PC-9 (cell line): ENCODE measurements at regions not wholly inside any gene's neighbourhood (a gene's known extent, or its start where the extent isn't known, plus 50 kb on each side); places are given as distances from the start of the nearest gene placed in this dataset.
"Not testable (repeated sequence)": the region's sequence is repeated elsewhere in the genome, so short reads cannot be mapped to it uniquely, and the experiment has no call there.

ENCODE experiments used
- BruUV-seq: library from RNA; stranded (reverse); fragments of 400-500 nt; replicated peaks from 2 replicates; lab custom pipeline; 2021; lab: Mats Ljungman, UMichigan
- CTCF ChIA-PET: fragments of 300-600 bp; sonication (Branson Sonifier 250); formaldehyde crosslinking; loops from one replicate; lab custom pipeline; 2022; ENCODE audit warnings: antibody characterized with exemption; lab: Charles Lee
- POLR2A ChIA-PET: fragments of 300-600 bp; sonication (Branson Sonifier 250); formaldehyde crosslinking; loops from one replicate; lab custom pipeline; 2022; ENCODE audit warnings: antibody characterized with exemption; ENCODE audit not compliant: unreplicated experiment; lab: Charles Lee
- DNase-seq, 2 experiments: peaks; one replicate each; pipeline versions ENCODE4 v3.0.0 to v3.0.0-alpha.2; 2015 to 2022; ENCODE audit warnings: mixed read lengths in 1 of 2
- H2AFZ ChIP-seq: fragments of 200-600 bp; sonication (generic); 2 replicates; pipeline ENCODE4 v1.8.1; 2017; ENCODE audit warnings: antibody characterized with exemption
- H3F3A ChIP-seq: fragments of 200-600 bp; sonication (generic); 2 replicates; pipeline ENCODE4 v1.8.1; 2017; ENCODE audit warnings: antibody characterized with exemption, mild to moderate bottlenecking, low read depth; ENCODE audit not compliant: insufficient read depth
- H3K27ac ChIP-seq: fragments of 200-600 bp; sonication (generic); 2 replicates; pipeline ENCODE4 v1.6.1; 2016; ENCODE audit warnings: mixed run types
- H3K27me3 ChIP-seq: fragments of 200-600 bp; sonication (generic); 2 replicates; pipeline ENCODE4 v1.6.1; 2016; ENCODE audit warnings: low read depth, mixed run types; ENCODE audit not compliant: insufficient read depth
- H3K36me3 ChIP-seq: fragments of 200-600 bp; sonication (generic); 2 replicates; pipeline ENCODE4 v1.6.1; 2016; ENCODE audit warnings: low read depth, mixed run types
- H3K4me1 ChIP-seq: fragments of 200-600 bp; sonication (generic); replicated peaks from 2 replicates; pipeline ENCODE4 v1.6.1; 2016; ENCODE audit warnings: mixed run types; ENCODE audit not compliant: insufficient read depth
- H3K4me2 ChIP-seq: fragments of 200-600 bp; sonication (generic); 2 replicates; pipeline ENCODE4 v1.6.1; 2017; ENCODE audit warnings: mixed run types
- H3K4me3 ChIP-seq: fragments of 200-600 bp; sonication (generic); 2 replicates; pipeline ENCODE4 v1.6.1; 2016; ENCODE audit warnings: mixed run types
- H3K79me2 ChIP-seq: fragments of 200-600 bp; sonication (generic); 2 replicates; pipeline ENCODE4 v1.6.1; 2017; ENCODE audit warnings: low read depth, mixed run types
- H3K9me2 ChIP-seq: fragments of 200-600 bp; sonication (generic); 2 replicates; pipeline ENCODE4 v1.8.1; 2017; ENCODE audit warnings: mild to moderate bottlenecking; ENCODE audit not compliant: insufficient read depth
- H3K9me3 ChIP-seq: fragments of 200-600 bp; sonication (generic); 2 replicates; pipeline ENCODE4 v1.8.1; 2016; ENCODE audit warnings: low read depth; ENCODE audit not compliant: insufficient read depth
- H4K20me1 ChIP-seq: fragments of 200-600 bp; sonication (generic); 2 replicates; pipeline ENCODE4 v1.8.1; 2017; ENCODE audit not compliant: insufficient read depth
- EZH2 ChIP-seq: fragments of 200-600 bp; sonication (generic); IDR thresholded peaks from 2 replicates; pipeline ENCODE4 v1.8.0; 2017; ENCODE audit warnings: antibody characterized with exemption, low read depth
- intact Hi-C: fragments of 100-400 bp; cut with micrococcal nuclease; formaldehyde crosslinking; loops from one replicate; pipeline ENCODE4 v1.10.0; 2022; ENCODE audit not compliant: unreplicated experiment
- TF ChIP-seq, protein P1 (sequence below): fragments of 200-600 bp; sonication (generic); conservative IDR thresholded peaks from 2 replicates; pipeline ENCODE4 v1.6.1; 2017; ENCODE audit warnings: mixed run types, antibody characterized with exemption, mild to moderate bottlenecking, moderate library complexity

DNA sequence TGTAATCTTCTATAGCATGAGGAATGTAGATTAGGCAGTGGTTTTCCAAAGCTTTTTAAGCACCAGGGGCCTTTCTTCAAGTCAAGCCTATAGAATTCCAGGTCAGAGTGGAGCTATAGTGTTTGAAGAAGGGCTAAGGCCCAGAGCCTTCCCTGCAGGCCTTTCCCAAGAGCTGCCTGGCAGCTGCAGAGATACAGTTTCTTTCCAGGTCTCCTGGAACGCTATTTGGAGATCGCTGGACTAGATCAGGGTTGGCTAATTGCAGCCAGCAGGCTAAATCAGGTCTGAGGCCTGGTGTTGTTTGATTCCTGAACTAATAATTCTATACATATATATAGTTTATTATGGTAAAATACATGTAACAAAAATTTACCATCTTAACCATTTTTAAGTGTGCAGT, 319.0 kb upstream of the SPRED2 start:
- Histone ChIP-seq H4K20me1 (no peaks in the 10 kb centered on the region), H3K79me2 (no peaks in the 10 kb centered on the region), H3K4me1 (no peaks in the 10 kb centered on the region), H3F3A (no peaks in the 10 kb centered on the region), H3K27me3 (no peaks in the 10 kb centered on the region), H3K36me3 (no peaks in the 10 kb centered on the region), H3K27ac (no peak overlapping the region), H3K9me3 (no peaks in the 10 kb centered on the region), H2AFZ (no peak overlapping the region), H3K9me2 (no peaks in the 10 kb centered on the region), H3K4me2 (no peak overlapping the region), H3K4me3 (no peak overlapping the region)
- BruUV-seq: no TSS peak
- CTCF ChIA-PET: no interaction called here
- POLR2A ChIA-PET: no interaction called here
- no peak for DNase-seq
- intact Hi-C loops: no loop called here
- no peak for TF ChIP-seq EZH2
- TF ChIP-seq, protein P1, sequence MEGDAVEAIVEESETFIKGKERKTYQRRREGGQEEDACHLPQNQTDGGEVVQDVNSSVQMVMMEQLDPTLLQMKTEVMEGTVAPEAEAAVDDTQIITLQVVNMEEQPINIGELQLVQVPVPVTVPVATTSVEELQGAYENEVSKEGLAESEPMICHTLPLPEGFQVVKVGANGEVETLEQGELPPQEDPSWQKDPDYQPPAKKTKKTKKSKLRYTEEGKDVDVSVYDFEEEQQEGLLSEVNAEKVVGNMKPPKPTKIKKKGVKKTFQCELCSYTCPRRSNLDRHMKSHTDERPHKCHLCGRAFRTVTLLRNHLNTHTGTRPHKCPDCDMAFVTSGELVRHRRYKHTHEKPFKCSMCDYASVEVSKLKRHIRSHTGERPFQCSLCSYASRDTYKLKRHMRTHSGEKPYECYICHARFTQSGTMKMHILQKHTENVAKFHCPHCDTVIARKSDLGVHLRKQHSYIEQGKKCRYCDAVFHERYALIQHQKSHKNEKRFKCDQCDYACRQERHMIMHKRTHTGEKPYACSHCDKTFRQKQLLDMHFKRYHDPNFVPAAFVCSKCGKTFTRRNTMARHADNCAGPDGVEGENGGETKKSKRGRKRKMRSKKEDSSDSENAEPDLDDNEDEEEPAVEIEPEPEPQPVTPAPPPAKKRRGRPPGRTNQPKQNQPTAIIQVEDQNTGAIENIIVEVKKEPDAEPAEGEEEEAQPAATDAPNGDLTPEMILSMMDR: no peak

DNA sequence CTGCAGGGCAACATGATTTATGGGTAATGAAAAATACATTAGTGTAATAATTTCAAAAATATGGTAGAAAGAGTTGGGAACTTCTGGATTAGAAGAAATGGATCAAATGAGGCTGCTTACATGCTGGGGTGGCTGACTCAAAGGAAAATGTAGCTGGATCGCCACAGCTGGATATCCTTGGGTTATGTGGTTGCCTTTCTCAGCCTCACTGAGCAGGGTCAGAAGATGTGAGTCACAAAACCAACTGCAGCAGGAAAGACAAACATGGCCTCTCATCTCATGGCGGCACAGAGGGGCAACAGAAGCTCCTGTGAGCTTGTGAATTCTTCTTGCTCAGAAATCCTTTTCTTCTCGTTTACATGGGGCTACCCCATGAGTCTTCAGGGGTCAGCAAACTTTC, 317.1 kb upstream of the SPRED2 start:
- Histone ChIP-seq H3K27me3 (no peaks in the 10 kb centered on the region), H4K20me1 (no peaks in the 10 kb centered on the region), H3K36me3 (no peaks in the 10 kb centered on the region), H3K4me2 (no peak overlapping the region), H3K9me2 (no peaks in the 10 kb centered on the region), H3F3A (no peaks in the 10 kb centered on the region), H2AFZ (no peak overlapping the region), H3K27ac (no peak overlapping the region), H3K79me2 (no peaks in the 10 kb centered on the region), H3K4me1 (no peaks in the 10 kb centered on the region), H3K4me3 (no peak overlapping the region), H3K9me3 (no peaks in the 10 kb centered on the region)
- BruUV-seq: no TSS peak
- intact Hi-C loops: no loop called here
- no peak for DNase-seq
- TF ChIP-seq EZH2: no peak
- TF ChIP-seq, protein P1: no peak
- CTCF ChIA-PET: no interaction called here
- POLR2A ChIA-PET: no interaction called here

DNA sequence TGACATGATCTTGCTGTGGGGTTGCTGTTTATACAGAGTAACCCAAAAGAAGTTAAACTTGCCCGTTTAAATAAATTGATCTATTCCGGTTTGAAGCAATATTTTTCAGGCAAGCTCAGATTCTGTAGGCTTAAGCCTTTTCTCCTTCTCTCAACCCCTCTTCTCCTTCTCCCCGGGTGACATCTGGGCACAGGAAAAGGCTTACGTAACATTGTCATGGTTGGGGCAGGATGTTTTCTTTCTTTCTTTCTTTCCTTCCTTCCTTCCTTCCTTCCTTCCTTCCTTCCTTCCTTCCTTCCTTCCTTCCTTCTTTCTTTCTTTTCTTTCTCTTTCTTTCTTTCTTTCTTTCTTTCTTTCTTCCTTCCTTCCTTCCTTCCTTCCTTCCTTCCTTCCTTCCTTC, 315.5 kb upstream of the SPRED2 start:
- H3K36me3 ChIP-seq, POLR2A ChIA-PET, CTCF ChIA-PET, BruUV-seq, intact Hi-C loops, H3K9me3 ChIP-seq, H3K27me3 ChIP-seq, H3K79me2 ChIP-seq, DNase-seq, H3K4me2 ChIP-seq, H3F3A ChIP-seq, H3K9me2 ChIP-seq, H3K27ac ChIP-seq, H3K4me3 ChIP-seq, H4K20me1 ChIP-seq, H3K4me1 ChIP-seq, H2AFZ ChIP-seq: not testable (repeated sequence)

- H3K9me3 ChIP-seq: no peaks in the 10 kb centered on the region
- no peak overlapping the region for H3K4me2 ChIP-seq
- H2AFZ ChIP-seq: no peak overlapping the region
- H3F3A ChIP-seq: no peaks in the 10 kb centered on the region
- H3K4me1 ChIP-seq: no peaks in the 10 kb centered on the region
- H4K20me1 ChIP-seq: no peaks in the 10 kb centered on the region
- intact Hi-C loops: no loop called here
- CTCF ChIA-PET: no interaction called here
- TF ChIP-seq, protein P1: no peak
- no peak for TF ChIP-seq EZH2
- no peak overlapping the region for H3K4me3 ChIP-seq
- no peaks in the 10 kb centered on the region for H3K79me2 ChIP-seq
- BruUV-seq: no TSS peak
- no peak overlapping the region for H3K27ac ChIP-seq
- no peak for DNase-seq
- no peaks in the 10 kb centered on the region for H3K27me3 ChIP-seq
- H3K36me3 ChIP-seq: no peaks in the 10 kb centered on the region
- POLR2A ChIA-PET: no interaction called here
- no peaks in the 10 kb centered on the region for H3K9me2 ChIP-seq
These were observed 314.7 kb upstream of the SPRED2 start for GRCh38 chr2:65746931-65747675.
